ENCODE measurements at regions not wholly inside any gene's neighbourhood (a gene's known extent, or its start where the extent isn't known, plus 50 kb on each side); places are given as distances from the start of the nearest gene placed in this dataset.
A peak's percentile ranks its signal among the peaks of the same experiment; 100 is the strongest.

- no peak overlapping the region for H3K4me3 ChIP-seq (ENCODE audit: low read depth, low read length)
- DNase-seq (ENCODE audit: low read depth) = no peak
- in situ Hi-C loops (cut with HindIII; ENCODE audit: low sequenced_read_pairs) = no loop called here
- TF ChIP-seq CTCF (IDR thresholded peaks at IDR 0.05; ENCODE audit: low read depth, low read length, missing control alignments) = peak; percentile 20
Observed at GRCh38 chr3:55405436-55405835, 81.7 kb downstream of the WNT5A start.

DNA sequence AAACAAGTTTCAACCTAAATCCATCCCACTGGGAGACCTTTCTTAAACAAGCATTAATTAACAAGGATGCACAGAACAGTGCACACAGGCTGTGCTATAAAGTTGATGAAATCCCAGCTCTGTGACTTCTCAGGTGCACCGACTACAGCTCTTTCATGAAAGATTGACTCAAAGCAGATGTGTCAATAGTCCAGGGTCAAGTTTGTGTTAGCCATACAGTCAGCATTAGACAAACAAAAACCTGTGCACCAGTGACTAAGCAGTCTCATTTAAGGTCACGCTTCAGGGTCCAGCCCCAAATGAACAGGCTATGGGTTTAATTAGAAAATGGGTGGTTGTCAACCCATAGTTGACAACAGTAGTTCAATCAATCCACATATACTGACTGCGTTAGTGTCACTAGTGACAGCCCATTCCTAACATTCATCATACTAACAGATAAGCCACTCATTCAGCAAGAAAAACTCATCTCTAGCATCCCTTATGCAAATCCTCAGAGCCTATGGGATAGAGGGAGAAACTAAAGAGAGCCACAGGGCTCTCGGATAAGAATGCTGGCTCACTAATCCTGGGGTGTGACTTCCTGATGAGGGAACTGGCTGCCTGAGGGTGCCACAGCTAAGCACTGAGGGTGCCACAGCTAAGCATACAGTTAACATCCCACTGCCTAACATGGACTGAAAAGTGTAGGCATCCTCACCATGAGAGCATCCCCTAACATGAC is 84.1 kb downstream of the WNT5A start:
- in situ Hi-C loops (cut with HindIII; ENCODE audit: low sequenced_read_pairs) = no loop called here
- no peak overlapping the region for H3K4me3 ChIP-seq (ENCODE audit: low read depth, low read length)
- DNase-seq (ENCODE audit: low read depth) = no peak
- TF ChIP-seq CTCF (IDR thresholded peaks at IDR 0.05; ENCODE audit: low read depth, low read length, missing control alignments) = no peak

- in situ Hi-C loops (cut with HindIII; ENCODE audit: low sequenced_read_pairs) = no loop called here
- DNase-seq (ENCODE audit: low read depth) = no peak
- no peak for TF ChIP-seq CTCF (IDR thresholded peaks at IDR 0.05; ENCODE audit: low read depth, low read length, missing control alignments)
- no peak overlapping the region for H3K4me3 ChIP-seq (ENCODE audit: low read depth, low read length)
Observed at GRCh38 chr3:55380561-55380960, 106.5 kb downstream of the WNT5A start.

DNA sequence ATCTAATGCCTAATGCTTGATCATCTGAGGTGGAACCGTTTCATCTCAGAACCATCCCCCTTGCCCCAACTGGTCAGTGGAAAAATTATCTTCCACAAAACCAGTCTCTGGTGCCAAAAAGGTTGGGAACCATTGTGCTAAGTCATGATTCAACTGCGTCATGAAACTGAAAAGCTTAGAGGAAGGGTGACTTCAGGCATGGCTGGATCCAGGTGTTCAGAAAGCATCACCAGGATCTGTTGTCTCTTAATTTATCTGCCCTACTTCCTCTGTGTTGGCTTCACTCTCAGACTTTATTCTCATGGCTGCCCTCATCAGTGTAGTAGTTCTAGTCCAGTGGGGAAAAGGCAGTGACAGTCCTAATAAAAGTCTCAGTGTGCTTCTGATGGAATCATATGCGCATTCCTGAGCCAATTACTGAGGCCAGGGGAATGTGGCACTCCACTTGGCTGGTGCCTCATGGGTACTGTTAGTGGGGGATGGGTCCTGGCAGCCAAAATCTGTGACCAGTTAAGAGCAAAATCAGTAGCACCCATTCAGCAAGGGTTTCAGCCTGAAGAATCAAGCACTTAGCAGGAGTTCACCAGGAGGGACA is 110.3 kb downstream of the WNT5A start:
- H3K4me3 ChIP-seq (ENCODE audit: low read depth, low read length) = no peak overlapping the region
- no peak for DNase-seq (ENCODE audit: low read depth)
- TF ChIP-seq CTCF (IDR thresholded peaks at IDR 0.05; ENCODE audit: low read depth, low read length, missing control alignments) = no peak
- in situ Hi-C loops (cut with HindIII; ENCODE audit: low sequenced_read_pairs) = no loop called here

DNA sequence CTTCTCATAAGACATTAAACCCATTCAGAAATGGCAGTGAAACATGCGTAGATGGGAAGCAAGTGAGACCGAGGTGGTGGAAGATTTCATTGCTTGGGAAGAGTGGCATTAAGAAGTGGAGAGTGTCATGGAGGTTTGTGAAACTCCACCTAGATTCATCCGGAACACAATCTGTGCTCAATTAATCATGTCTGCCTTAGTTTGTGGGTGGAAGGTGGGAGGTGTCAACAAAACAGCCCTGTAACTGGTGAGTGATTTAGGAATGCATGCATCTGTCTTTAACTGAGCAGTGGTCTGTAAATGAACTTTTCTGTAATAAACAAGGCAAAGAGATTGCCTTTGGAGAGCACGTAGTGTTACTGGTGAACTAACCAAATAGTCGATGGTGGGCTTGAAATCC is 113.7 kb downstream of the WNT5A start:
- TF ChIP-seq CTCF (IDR thresholded peaks at IDR 0.05; ENCODE audit: low read depth, low read length, missing control alignments) = no peak
- in situ Hi-C loops (cut with HindIII; ENCODE audit: low sequenced_read_pairs) = no loop called here
- DNase-seq (ENCODE audit: low read depth) = no peak
- no peak overlapping the region for H3K4me3 ChIP-seq (ENCODE audit: low read depth, low read length)

DNA sequence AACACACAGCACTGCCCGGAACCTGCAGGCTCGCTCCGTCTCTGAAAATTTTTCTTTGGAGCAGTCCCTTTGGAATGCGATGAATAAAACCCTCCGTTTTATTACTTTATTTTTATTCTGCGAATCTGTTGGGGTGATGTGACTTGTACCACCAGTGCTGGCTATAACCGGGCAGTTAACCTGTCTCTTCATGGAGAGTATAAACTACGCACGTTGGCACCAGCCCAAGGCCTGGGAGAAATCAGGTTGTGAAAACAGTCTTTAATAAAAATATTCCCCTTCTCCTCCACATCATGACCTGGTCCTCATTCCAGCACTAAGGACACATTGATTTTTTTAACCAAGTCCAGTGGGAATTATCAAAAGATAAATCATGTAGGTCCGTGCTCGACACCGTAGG is 116.8 kb downstream of the WNT5A start:
- no peak overlapping the region for H3K4me3 ChIP-seq (ENCODE audit: low read depth, low read length)
- no peak for DNase-seq (ENCODE audit: low read depth)
- in situ Hi-C loops (cut with HindIII; ENCODE audit: low sequenced_read_pairs) = no loop called here
- TF ChIP-seq CTCF (IDR thresholded peaks at IDR 0.05; ENCODE audit: low read depth, low read length, missing control alignments) = no peak
